HepG2 (cell line): ENCODE measurements at regions not wholly inside any gene's neighbourhood (a gene's known extent, or its start where the extent isn't known, plus 50 kb on each side); places are given as distances from the start of the nearest gene placed in this dataset.

Source experiments
- ATAC-seq: fragments of 200-7000 bp; cut with Tn5 transposase; 3 replicates; pipeline ENCODE4 v1.9.1; 2020; ENCODE audit warnings: mild to moderate bottlenecking, moderate library complexity
- BruUV-seq: library from RNA; stranded (reverse); fragments of 400-500 nt; replicated peaks from 2 replicates; lab custom pipeline; 2021; lab: Mats Ljungman, UMichigan
- CTCF ChIA-PET: fragments of 300-600 bp; formaldehyde crosslinking; extraction: SDS; loops from one replicate; lab custom pipeline; 2021; ENCODE audit warnings: low total read pairs, inconsistent platforms, low intra/inter-chr PET ratio; lab: Yijun Ruan, JAX
- POLR2A ChIA-PET: fragments of 350-600 bp; sonication (Branson Sonifier 250); formaldehyde crosslinking; loops from one replicate; lab custom pipeline; 2020; ENCODE audit warnings: antibody characterized with exemption, inconsistent platforms; lab: Yijun Ruan, JAX
- DNase-seq: peaks from one replicate; pipeline ENCODE4 v3.0.0-alpha.2; 2015; ENCODE audit warnings: low spot score
- FAIRE-seq: peaks from 3 replicates; lab custom pipeline; 2011; peaks lifted over from hg19 to GRCh38; lab: Jason Lieb, UNC
- H2AFZ ChIP-seq: one replicate; pipeline ENCODE4 v1.6.1; 2011; ENCODE audit warnings: low read length, inconsistent platforms
- H3K27ac ChIP-seq: fragments of 300-600 bp; 3 replicates; pipeline ENCODE4 v1.8.0; 2011; ENCODE audit warnings: mixed run types, mild to moderate bottlenecking, mixed read lengths, low read length, inconsistent platforms; ENCODE audit not compliant: insufficient read depth; ENCODE audit errors: extremely low read length
- H3K27me3 ChIP-seq, 2 experiments: fragments of 200-600 bp in 1 of 2; 2 replicates in 1 of 2; 3 replicates in 1 of 2; pipeline versions ENCODE4 v1.6.0 to v1.8.0; 2011; ENCODE audit warnings: low read length in 2 of 2, mild to moderate bottlenecking in 2 of 2, moderate library complexity in 2 of 2, inconsistent platforms in 1 of 2; ENCODE audit not compliant: insufficient read depth in 2 of 2, control insufficient read depth in 1 of 2
- H3K36me3 ChIP-seq, 2 experiments: fragments of 200-600 bp in 1 of 2; replicated peaks in 1 of 2; 2 replicates in 1 of 2; 3 replicates in 1 of 2; pipeline versions ENCODE4 v1.5.1 to v1.8.0; 2011; ENCODE audit warnings: low read length in 2 of 2, inconsistent platforms in 1 of 2; ENCODE audit not compliant: insufficient read depth in 2 of 2, control insufficient read depth in 1 of 2
- H3K4me1 ChIP-seq: 2 replicates; pipeline ENCODE4 v1.5.1; 2012; ENCODE audit warnings: low read length, inconsistent platforms; ENCODE audit not compliant: insufficient read depth
- H3K4me2 ChIP-seq: 2 replicates; pipeline ENCODE4 v1.6.0; 2011; ENCODE audit warnings: low read depth, low read length, inconsistent platforms
- H3K4me3 ChIP-seq, 3 experiments: fragments of 200-600 bp in 1 of 3; sonication (generic), shearing (Covaris generic) in 1 of 3; replicated peaks in 1 of 3; 2 replicates each; pipeline ENCODE4 v1.5.1; 2011 to 2016; ENCODE audit warnings: low read length in 3 of 3, inconsistent platforms in 2 of 3, low read depth in 2 of 3, mild to moderate bottlenecking in 2 of 3, control low read depth in 1 of 3, mixed read lengths in 1 of 3; ENCODE audit not compliant: insufficient read depth in 1 of 3
- H3K79me2 ChIP-seq: one replicate; pipeline ENCODE4 v1.6.1; 2011; ENCODE audit warnings: low read length, inconsistent platforms; ENCODE audit not compliant: insufficient read depth
- H3K9ac ChIP-seq: 2 replicates; pipeline ENCODE4 v1.6.0; 2011; ENCODE audit warnings: mild to moderate bottlenecking, low read depth, low read length, inconsistent platforms; ENCODE audit not compliant: insufficient read depth
- H3K9me3 ChIP-seq: 2 replicates; pipeline ENCODE4 v1.5.1; 2012; ENCODE audit warnings: mild to moderate bottlenecking, low read length
- H4K20me1 ChIP-seq: 2 replicates; pipeline ENCODE4 v1.6.0; 2011; ENCODE audit warnings: inconsistent platforms, mild to moderate bottlenecking, low read length, moderate library complexity; ENCODE audit not compliant: insufficient read depth
- HNRNPLL ChIP-seq: fragments of 200-400 bp; formaldehyde crosslinking; IDR thresholded peaks from 2 replicates; pipeline ENCODE4 v1.6.1; 2017; ENCODE audit warnings: mild to moderate bottlenecking, low read depth, low read length; ENCODE audit not compliant: poor library complexity, severe bottlenecking
- NFE2L2 ChIP-seq: fragments of 150-350 bp; IDR thresholded peaks from 2 replicates; pipeline ENCODE4 v1.6.1; 2014; ENCODE audit warnings: low read length
- NR2F6 ChIP-seq, 2 experiments: IDR thresholded peaks; 2 replicates each; pipeline ENCODE4 v1.6.1; 2016; ENCODE audit warnings: antibody characterized with exemption in 1 of 2, mild to moderate bottlenecking in 1 of 2
- POLR2G ChIP-seq: fragments of 200-400 bp; formaldehyde crosslinking; IDR thresholded peaks from 2 replicates; pipeline ENCODE4 v1.6.1; 2018; ENCODE audit warnings: mild to moderate bottlenecking, low read depth, low read length, moderate library complexity
- PRMT3 ChIP-seq: sonication (generic); formaldehyde crosslinking; IDR thresholded peaks from 2 replicates; pipeline ENCODE4 v1.8.1; 2022; ENCODE audit warnings: low read depth, mild to moderate bottlenecking, moderate library complexity, missing genetic modification reagents, borderline replicate concordance
- SMAD3 ChIP-seq: sonication (generic); formaldehyde crosslinking; IDR thresholded peaks from 2 replicates; pipeline ENCODE4 v1.4.0; 2020; ENCODE audit warnings: missing genetic modification reagents
- SMYD3 ChIP-seq: sonication (generic); formaldehyde crosslinking; IDR thresholded peaks from 2 replicates; pipeline ENCODE4 v1.8.1; 2023; ENCODE audit warnings: mild to moderate bottlenecking, missing genetic modification reagents
- TOPORS ChIP-seq: sonication (generic); formaldehyde crosslinking; IDR thresholded peaks from 2 replicates; pipeline ENCODE4 v1.8.0; 2023; ENCODE audit warnings: mild to moderate bottlenecking, missing genetic modification reagents
- ZFP82 ChIP-seq: sonication (generic); formaldehyde crosslinking; IDR thresholded peaks from 2 replicates; pipeline ENCODE4 v1.5.1; 2020; ENCODE audit warnings: mild to moderate bottlenecking, missing genetic modification reagents, borderline replicate concordance
- ZNF430 ChIP-seq: sonication (generic); formaldehyde crosslinking; IDR thresholded peaks from 2 replicates; pipeline ENCODE4 v1.9.0; 2021; ENCODE audit warnings: mild to moderate bottlenecking, missing genetic modification reagents
- ZNF766 ChIP-seq: sonication (generic); formaldehyde crosslinking; IDR thresholded peaks from 2 replicates; pipeline ENCODE4 v1.5.0; 2020; ENCODE audit warnings: missing genetic modification reagents, borderline replicate concordance
- ZNF773 ChIP-seq: sonication (generic); formaldehyde crosslinking; IDR thresholded peaks from 2 replicates; pipeline ENCODE4 v1.4.0; 2020; ENCODE audit warnings: missing genetic modification reagents, borderline replicate concordance
- WGBS: methylation state at CpG from one replicate; pipeline ENCODE4 v1.1.6; 2017; ENCODE audit warnings: low lambda C conversion rate; 5-methylcytosine and 5-hydroxymethylcytosine counted together
- in situ Hi-C: cut with HindIII; loops from 2 replicates; pipeline ENCODE4 v1.10.0; 2017; ENCODE audit warnings: low pct_unique_long_range_greater_than_20kb; ENCODE audit not compliant: extremely low pct_ligation_motif_present
- intact Hi-C: fragments of 100-400 bp; cut with micrococcal nuclease; formaldehyde crosslinking; loops from one replicate; pipeline ENCODE4 v1.10.0; 2022; ENCODE audit not compliant: unreplicated experiment
- TF ChIP-seq, protein P1 (sequence below): sonication (generic); formaldehyde crosslinking; IDR thresholded peaks from 2 replicates; pipeline ENCODE4 v1.8.1; 2023; ENCODE audit warnings: missing genetic modification reagents, mild to moderate bottlenecking, borderline replicate concordance
- TF ChIP-seq, protein P2 (sequence below): fragments of 450-650 bp; IDR thresholded peaks from 2 replicates; pipeline ENCODE4 v1.6.1; 2017; ENCODE audit warnings: mild to moderate bottlenecking

DNA sequence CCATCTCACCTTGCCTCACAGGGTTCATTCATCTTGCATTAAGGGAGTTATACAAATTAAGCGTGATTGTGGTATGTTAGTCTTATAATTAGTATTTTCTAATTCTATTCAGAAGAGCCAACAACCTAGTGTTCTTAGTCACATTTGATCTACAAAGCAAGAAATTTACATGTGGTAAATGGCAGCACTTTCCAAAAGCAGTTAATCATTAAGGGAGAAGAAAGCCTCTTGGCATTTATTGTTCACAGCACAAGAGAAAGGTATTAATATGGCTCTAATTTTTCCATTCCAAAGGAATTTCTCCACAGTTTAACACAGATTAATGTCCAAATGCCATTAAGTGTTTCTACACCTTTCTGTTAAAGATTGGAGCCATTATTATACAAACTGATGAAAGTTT lies 1077.1 kb downstream of the ZPLD1 start:
- no peaks in the 10 kb centered on the region for H3K4me1 ChIP-seq
- no peak overlapping the region for H3K4me3 ChIP-seq
- intact Hi-C loops (no loop called here), in situ Hi-C loops (no loop called here)
- H3K27ac ChIP-seq = no peak overlapping the region
- WGBS = 0% methylated on average over 1 of the region's 1 CpG
- no peak overlapping the region for H2AFZ ChIP-seq
- no peak for FAIRE-seq
- ChIA-PET CTCF (no interaction called here), POLR2A (no interaction called here)
- no peak for ATAC-seq
- H3K36me3 ChIP-seq = no peaks in the 10 kb centered on the region
- H3K9ac ChIP-seq = no peak overlapping the region
- H3K9me3 ChIP-seq = no peaks in the 10 kb centered on the region
- no TSS peak for BruUV-seq
- no peaks in the 10 kb centered on the region for H3K79me2 ChIP-seq
- TF ChIP-seq NR2F6 (IDR thresholded peaks at IDR 0.05) = no peak
- no peak for TF ChIP-seq NR2F6 (CRISPR knock-in tag; IDR thresholded peaks at IDR 0.05)
- no peak for TF ChIP-seq HNRNPLL
- TF ChIP-seq ZNF430 (CRISPR knock-in tag) = no peak
- TF ChIP-seq NFE2L2 = no peak
- no peak for TF ChIP-seq ZNF766 (CRISPR knock-in tag)
- no peak for TF ChIP-seq SMYD3 (CRISPR knock-in tag)
- TF ChIP-seq, all 625 proteins: peak for 0
- Histone ChIP-seq H4K20me1 (no peaks in the 10 kb centered on the region), H3K27me3 (no peaks in the 10 kb centered on the region), H3K4me2 (no peak overlapping the region)
- no peak for DNase-seq

DNA sequence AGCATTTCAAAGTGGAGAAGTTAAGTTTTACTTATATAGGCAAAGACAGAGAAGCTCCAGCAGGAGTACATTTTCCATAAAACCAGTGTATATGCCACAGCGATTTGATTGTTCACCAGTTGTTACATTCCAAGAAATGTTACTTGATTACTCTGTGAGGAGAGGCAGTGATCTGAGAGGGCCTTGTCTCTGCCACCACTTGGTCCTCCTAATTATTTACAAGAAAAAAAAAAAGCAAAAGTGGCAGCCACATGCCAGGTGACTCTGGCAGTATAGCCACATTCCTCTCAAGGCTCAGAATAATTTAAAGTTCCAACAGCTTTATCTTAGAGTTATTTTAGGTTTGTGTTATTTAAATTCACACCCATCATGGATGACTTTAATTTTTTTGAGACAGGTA lies 1077.8 kb downstream of the ZPLD1 start:
- Histone ChIP-seq H2AFZ (no peak overlapping the region), H3K27me3 (no peaks in the 10 kb centered on the region), H3K9me3 (no peaks in the 10 kb centered on the region), H3K4me2 (no peak overlapping the region), H3K4me3 (no peak overlapping the region), H4K20me1 (no peaks in the 10 kb centered on the region), H3K27ac (no peak overlapping the region), H3K36me3 (no peaks in the 10 kb centered on the region), H3K9ac (no peak overlapping the region), H3K4me1 (no peaks in the 10 kb centered on the region), H3K79me2 (no peaks in the 10 kb centered on the region)
- ChIA-PET POLR2A (no interaction called here), CTCF (no interaction called here)
- no peak for DNase-seq
- FAIRE-seq = no peak
- 0% methylated on average over 1 of the region's 1 CpG for WGBS
- BruUV-seq = no TSS peak
- intact Hi-C loops (no loop called here), in situ Hi-C loops (no loop called here)
- no peak for ATAC-seq
- TF ChIP-seq POLR2G (no peak), ZNF773 (no peak), PRMT3 (CRISPR knock-in tag) (no peak), ZFP82 (CRISPR knock-in tag) (no peak), SMAD3 (CRISPR knock-in tag) (no peak), TOPORS (no peak)
- TF ChIP-seq, protein P1, sequence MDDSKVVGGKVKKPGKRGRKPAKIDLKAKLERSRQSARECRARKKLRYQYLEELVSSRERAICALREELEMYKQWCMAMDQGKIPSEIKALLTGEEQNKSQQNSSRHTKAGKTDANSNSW (CRISPR knock-in tag) = no peak
- TF ChIP-seq, protein P2, sequence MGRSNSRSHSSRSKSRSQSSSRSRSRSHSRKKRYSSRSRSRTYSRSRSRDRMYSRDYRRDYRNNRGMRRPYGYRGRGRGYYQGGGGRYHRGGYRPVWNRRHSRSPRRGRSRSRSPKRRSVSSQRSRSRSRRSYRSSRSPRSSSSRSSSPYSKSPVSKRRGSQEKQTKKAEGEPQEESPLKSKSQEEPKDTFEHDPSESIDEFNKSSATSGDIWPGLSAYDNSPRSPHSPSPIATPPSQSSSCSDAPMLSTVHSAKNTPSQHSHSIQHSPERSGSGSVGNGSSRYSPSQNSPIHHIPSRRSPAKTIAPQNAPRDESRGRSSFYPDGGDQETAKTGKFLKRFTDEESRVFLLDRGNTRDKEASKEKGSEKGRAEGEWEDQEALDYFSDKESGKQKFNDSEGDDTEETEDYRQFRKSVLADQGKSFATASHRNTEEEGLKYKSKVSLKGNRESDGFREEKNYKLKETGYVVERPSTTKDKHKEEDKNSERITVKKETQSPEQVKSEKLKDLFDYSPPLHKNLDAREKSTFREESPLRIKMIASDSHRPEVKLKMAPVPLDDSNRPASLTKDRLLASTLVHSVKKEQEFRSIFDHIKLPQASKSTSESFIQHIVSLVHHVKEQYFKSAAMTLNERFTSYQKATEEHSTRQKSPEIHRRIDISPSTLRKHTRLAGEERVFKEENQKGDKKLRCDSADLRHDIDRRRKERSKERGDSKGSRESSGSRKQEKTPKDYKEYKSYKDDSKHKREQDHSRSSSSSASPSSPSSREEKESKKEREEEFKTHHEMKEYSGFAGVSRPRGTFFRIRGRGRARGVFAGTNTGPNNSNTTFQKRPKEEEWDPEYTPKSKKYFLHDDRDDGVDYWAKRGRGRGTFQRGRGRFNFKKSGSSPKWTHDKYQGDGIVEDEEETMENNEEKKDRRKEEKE = no peak
